HepG2 (cell line): ENCODE measurements at regions not wholly inside any gene's neighbourhood (a gene's known extent, or its start where the extent isn't known, plus 50 kb on each side); places are given as distances from the start of the nearest gene placed in this dataset.

Experiments used
- ATAC-seq: fragments of 200-7000 bp; cut with Tn5 transposase; 3 replicates; pipeline ENCODE4 v1.9.1; 2020; ENCODE audit warnings: mild to moderate bottlenecking, moderate library complexity
- BruUV-seq: library from RNA; stranded (reverse); fragments of 400-500 nt; replicated peaks from 2 replicates; lab custom pipeline; 2021; lab: Mats Ljungman, UMichigan
- CTCF ChIA-PET: fragments of 300-600 bp; formaldehyde crosslinking; extraction: SDS; loops from one replicate; lab custom pipeline; 2021; ENCODE audit warnings: low total read pairs, inconsistent platforms, low intra/inter-chr PET ratio; lab: Yijun Ruan, JAX
- POLR2A ChIA-PET: fragments of 350-600 bp; sonication (Branson Sonifier 250); formaldehyde crosslinking; loops from one replicate; lab custom pipeline; 2020; ENCODE audit warnings: antibody characterized with exemption, inconsistent platforms; lab: Yijun Ruan, JAX
- DNase-seq: peaks from one replicate; pipeline ENCODE4 v3.0.0-alpha.2; 2015; ENCODE audit warnings: low spot score
- FAIRE-seq: peaks from 3 replicates; lab custom pipeline; 2011; peaks lifted over from hg19 to GRCh38; lab: Jason Lieb, UNC
- H2AFZ ChIP-seq: one replicate; pipeline ENCODE4 v1.6.1; 2011; ENCODE audit warnings: low read length, inconsistent platforms
- H3K27ac ChIP-seq: fragments of 300-600 bp; 3 replicates; pipeline ENCODE4 v1.8.0; 2011; ENCODE audit warnings: mixed run types, mild to moderate bottlenecking, mixed read lengths, low read length, inconsistent platforms; ENCODE audit not compliant: insufficient read depth; ENCODE audit errors: extremely low read length
- H3K27me3 ChIP-seq, 2 experiments: fragments of 200-600 bp in 1 of 2; 2 replicates in 1 of 2; 3 replicates in 1 of 2; pipeline versions ENCODE4 v1.6.0 to v1.8.0; 2011; ENCODE audit warnings: low read length in 2 of 2, mild to moderate bottlenecking in 2 of 2, moderate library complexity in 2 of 2, inconsistent platforms in 1 of 2; ENCODE audit not compliant: insufficient read depth in 2 of 2, control insufficient read depth in 1 of 2
- H3K36me3 ChIP-seq, 2 experiments: fragments of 200-600 bp in 1 of 2; replicated peaks in 1 of 2; 2 replicates in 1 of 2; 3 replicates in 1 of 2; pipeline versions ENCODE4 v1.5.1 to v1.8.0; 2011; ENCODE audit warnings: low read length in 2 of 2, inconsistent platforms in 1 of 2; ENCODE audit not compliant: insufficient read depth in 2 of 2, control insufficient read depth in 1 of 2
- H3K4me1 ChIP-seq: 2 replicates; pipeline ENCODE4 v1.5.1; 2012; ENCODE audit warnings: low read length, inconsistent platforms; ENCODE audit not compliant: insufficient read depth
- H3K4me2 ChIP-seq: 2 replicates; pipeline ENCODE4 v1.6.0; 2011; ENCODE audit warnings: low read depth, low read length, inconsistent platforms
- H3K4me3 ChIP-seq, 3 experiments: fragments of 200-600 bp in 1 of 3; sonication (generic), shearing (Covaris generic) in 1 of 3; replicated peaks in 1 of 3; 2 replicates each; pipeline ENCODE4 v1.5.1; 2011 to 2016; ENCODE audit warnings: low read length in 3 of 3, inconsistent platforms in 2 of 3, low read depth in 2 of 3, mild to moderate bottlenecking in 2 of 3, control low read depth in 1 of 3, mixed read lengths in 1 of 3; ENCODE audit not compliant: insufficient read depth in 1 of 3
- H3K79me2 ChIP-seq: one replicate; pipeline ENCODE4 v1.6.1; 2011; ENCODE audit warnings: low read length, inconsistent platforms; ENCODE audit not compliant: insufficient read depth
- H3K9ac ChIP-seq: 2 replicates; pipeline ENCODE4 v1.6.0; 2011; ENCODE audit warnings: mild to moderate bottlenecking, low read depth, low read length, inconsistent platforms; ENCODE audit not compliant: insufficient read depth
- H3K9me3 ChIP-seq: 2 replicates; pipeline ENCODE4 v1.5.1; 2012; ENCODE audit warnings: mild to moderate bottlenecking, low read length
- H4K20me1 ChIP-seq: 2 replicates; pipeline ENCODE4 v1.6.0; 2011; ENCODE audit warnings: inconsistent platforms, mild to moderate bottlenecking, low read length, moderate library complexity; ENCODE audit not compliant: insufficient read depth
- CTCF ChIP-seq: sonication (generic); formaldehyde crosslinking; IDR thresholded peaks from 2 replicates; pipeline ENCODE4 v1.5.0; 2020; ENCODE audit warnings: mild to moderate bottlenecking, missing genetic modification reagents, moderate library complexity
- HMG20B ChIP-seq: conservative IDR thresholded peaks from 2 replicates; pipeline ENCODE4 v1.6.1; 2016; ENCODE audit warnings: missing genetic modification reagents, missing compliant biosample characterization
- NKX3-1 ChIP-seq: sonication (generic); formaldehyde crosslinking; IDR thresholded peaks from 2 replicates; pipeline ENCODE4 v1.5.0; 2020; ENCODE audit warnings: missing genetic modification reagents
- SMC3 ChIP-seq: IDR thresholded peaks from 2 replicates; pipeline ENCODE4 v1.6.1; 2011; ENCODE audit warnings: low read length, improper control_type of control experiment
- SP140L ChIP-seq: sonication (generic); formaldehyde crosslinking; IDR thresholded peaks from 2 replicates; pipeline ENCODE4 v1.4.0; 2020; ENCODE audit warnings: missing genetic modification reagents, borderline replicate concordance
- STAG1 ChIP-seq: sonication (generic); formaldehyde crosslinking; IDR thresholded peaks from 2 replicates; pipeline ENCODE4 v1.4.0; 2020; ENCODE audit warnings: missing genetic modification reagents
- ZBTB20 ChIP-seq: sonication (generic); formaldehyde crosslinking; IDR thresholded peaks from 2 replicates; pipeline ENCODE4 v1.8.1; 2023; ENCODE audit warnings: missing genetic modification reagents, low read depth, mild to moderate bottlenecking, borderline replicate concordance
- ZFP1 ChIP-seq: IDR thresholded peaks from 2 replicates; pipeline ENCODE4 v1.6.1; 2016
- ZNF143 ChIP-seq: sonication (generic); formaldehyde crosslinking; IDR thresholded peaks from 2 replicates; pipeline ENCODE4 v1.4.0; 2020; ENCODE audit warnings: missing genetic modification reagents
- ZNF446 ChIP-seq: sonication (generic); formaldehyde crosslinking; IDR thresholded peaks from 2 replicates; pipeline ENCODE4 v1.5.0; 2020; ENCODE audit warnings: mild to moderate bottlenecking, missing genetic modification reagents
- ZNF605 ChIP-seq: sonication (generic); formaldehyde crosslinking; IDR thresholded peaks from 2 replicates; pipeline ENCODE4 v1.8.0; 2022; ENCODE audit warnings: mild to moderate bottlenecking, missing genetic modification reagents
- ZNF761 ChIP-seq: sonication (generic); formaldehyde crosslinking; conservative IDR thresholded peaks from 2 replicates; pipeline ENCODE4 v1.4.0; 2020; ENCODE audit warnings: mild to moderate bottlenecking, missing genetic modification reagents
- ZNF850 ChIP-seq: sonication (generic); formaldehyde crosslinking; conservative IDR thresholded peaks from 2 replicates; pipeline ENCODE4 v1.9.0; 2021; ENCODE audit warnings: mild to moderate bottlenecking, missing genetic modification reagents
- WGBS: methylation state at CpG from one replicate; pipeline ENCODE4 v1.1.6; 2017; ENCODE audit warnings: low lambda C conversion rate; 5-methylcytosine and 5-hydroxymethylcytosine counted together
- in situ Hi-C: cut with HindIII; loops from 2 replicates; pipeline ENCODE4 v1.10.0; 2017; ENCODE audit warnings: low pct_unique_long_range_greater_than_20kb; ENCODE audit not compliant: extremely low pct_ligation_motif_present
- intact Hi-C: fragments of 100-400 bp; cut with micrococcal nuclease; formaldehyde crosslinking; loops from one replicate; pipeline ENCODE4 v1.10.0; 2022; ENCODE audit not compliant: unreplicated experiment

- CTCF ChIA-PET: interaction anchor here (1.1 kb wide), 1 partner anchor 115 kb away, joined by 3 read pairs; no protein-coding TSS in a partner anchor
- DNase-seq: no peak
Observed at GRCh38 chr2:8430628-8431027, 251.2 kb upstream of the ID2 start.

More at GRCh38 chr2:8430628-8431027, 251.2 kb upstream of the ID2 start:
- Histone ChIP-seq H3K9ac (no peak overlapping the region), H3K79me2 (no peaks in the 10 kb centered on the region), H3K27me3 (no peaks in the 10 kb centered on the region), H3K4me1 (no peaks in the 10 kb centered on the region), H3K4me2 (no peak overlapping the region), H3K4me3 (no peak overlapping the region), H3K27ac (no peak overlapping the region), H3K9me3 (no peaks in the 10 kb centered on the region), H3K36me3 (no peaks in the 10 kb centered on the region), H2AFZ (no peak overlapping the region), H4K20me1 (no peaks in the 10 kb centered on the region)
- in situ Hi-C loops: no loop called here
- ATAC-seq (peak; percentile 70), FAIRE-seq (no peak)
- POLR2A ChIA-PET: no interaction called here
- no TSS peak for BruUV-seq
- TF ChIP-seq SP140L (CRISPR knock-in tag): no peak
- no peak for TF ChIP-seq ZBTB20 (CRISPR knock-in tag)
- TF ChIP-seq STAG1 (CRISPR knock-in tag): peak; percentile 59
- TF ChIP-seq SMC3: peak; percentile 31; the same call in 1 of the 2 replicates
- no peak for TF ChIP-seq NKX3-1
- TF ChIP-seq ZFP1 (CRISPR knock-in tag): no peak
- peak; percentile 41 for TF ChIP-seq CTCF (CRISPR knock-in tag)
- TF ChIP-seq ZNF143 (CRISPR knock-in tag): no peak
- TF ChIP-seq ZNF761: no peak
- TF ChIP-seq ZNF446 (CRISPR knock-in tag): no peak
- no peak for TF ChIP-seq HMG20B (CRISPR knock-in tag)
- no peak for TF ChIP-seq ZNF850 (CRISPR knock-in tag)
- TF ChIP-seq ZNF605: no peak
- intact Hi-C loops: loop anchor here (5.0 kb wide), 1 partner anchor 257 kb away; no protein-coding TSS in a partner anchor
- 44% methylated on average over 4 of the region's 4 CpGs for WGBS
